ENCODE measurements at regions not wholly inside any gene's neighbourhood (a gene's known extent, or its start where the extent isn't known, plus 50 kb on each side); places are given as distances from the start of the nearest gene placed in this dataset.

DNA sequence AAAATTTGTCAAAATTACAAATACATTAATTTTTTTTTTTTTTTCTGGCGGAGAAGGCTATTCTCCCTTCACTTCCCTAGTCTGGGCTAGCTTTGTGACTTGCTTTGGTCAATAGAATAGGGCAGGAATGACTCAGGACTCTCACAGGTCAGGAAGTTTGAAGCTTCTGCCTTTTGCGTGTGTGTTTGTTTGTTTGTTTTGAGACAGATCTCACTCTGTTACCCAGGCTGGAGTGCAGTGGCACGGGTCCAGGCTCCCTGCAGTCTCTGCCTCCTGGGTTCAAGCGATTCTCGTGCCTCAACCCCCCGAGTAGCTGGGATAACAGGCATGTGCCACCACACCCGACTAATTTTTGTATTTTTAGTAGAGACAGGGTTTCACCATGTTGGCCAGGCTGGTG lies 55.9 kb upstream of the USP9X start:
- TF ChIP-seq, protein P1, sequence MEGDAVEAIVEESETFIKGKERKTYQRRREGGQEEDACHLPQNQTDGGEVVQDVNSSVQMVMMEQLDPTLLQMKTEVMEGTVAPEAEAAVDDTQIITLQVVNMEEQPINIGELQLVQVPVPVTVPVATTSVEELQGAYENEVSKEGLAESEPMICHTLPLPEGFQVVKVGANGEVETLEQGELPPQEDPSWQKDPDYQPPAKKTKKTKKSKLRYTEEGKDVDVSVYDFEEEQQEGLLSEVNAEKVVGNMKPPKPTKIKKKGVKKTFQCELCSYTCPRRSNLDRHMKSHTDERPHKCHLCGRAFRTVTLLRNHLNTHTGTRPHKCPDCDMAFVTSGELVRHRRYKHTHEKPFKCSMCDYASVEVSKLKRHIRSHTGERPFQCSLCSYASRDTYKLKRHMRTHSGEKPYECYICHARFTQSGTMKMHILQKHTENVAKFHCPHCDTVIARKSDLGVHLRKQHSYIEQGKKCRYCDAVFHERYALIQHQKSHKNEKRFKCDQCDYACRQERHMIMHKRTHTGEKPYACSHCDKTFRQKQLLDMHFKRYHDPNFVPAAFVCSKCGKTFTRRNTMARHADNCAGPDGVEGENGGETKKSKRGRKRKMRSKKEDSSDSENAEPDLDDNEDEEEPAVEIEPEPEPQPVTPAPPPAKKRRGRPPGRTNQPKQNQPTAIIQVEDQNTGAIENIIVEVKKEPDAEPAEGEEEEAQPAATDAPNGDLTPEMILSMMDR (IDR thresholded peaks at IDR 0.05; ENCODE audit: low read length): no peak
- no peak for TF ChIP-seq EZH2 (IDR thresholded peaks at IDR 0.05; ENCODE audit: borderline replicate concordance, low read length)
